ENCODE measurements at regions not wholly inside any gene's neighbourhood (a gene's known extent, or its start where the extent isn't known, plus 50 kb on each side); places are given as distances from the start of the nearest gene placed in this dataset.

DNA sequence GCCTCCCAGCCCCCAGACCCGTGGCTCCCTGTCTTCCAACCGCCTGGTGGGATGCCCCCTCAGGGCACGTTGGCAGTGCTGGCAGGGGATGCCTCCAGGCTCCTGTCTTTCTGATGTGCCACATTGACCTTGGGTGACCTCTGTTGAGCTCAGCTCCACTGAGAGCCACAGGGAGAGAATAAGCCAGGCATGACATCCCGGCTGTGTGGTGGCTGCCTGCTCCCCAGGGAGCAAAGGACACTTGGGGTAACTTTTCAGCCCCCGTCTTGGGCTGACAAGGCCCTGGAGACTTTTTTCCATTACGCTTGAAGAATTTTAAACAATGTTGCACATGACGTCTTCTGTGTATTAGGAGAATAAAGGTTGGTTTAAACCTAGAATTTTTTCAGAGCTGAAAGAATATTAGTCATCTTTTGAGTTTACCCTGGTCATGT is 246.0 kb downstream of the TSN start:
- no peak overlapping the region for H3K4me3 Mint-ChIP-seq
- H3K27ac ChIP-seq (ENCODE audit: low read depth in 1 of 2, low read length in 2 of 2), result no peak overlapping the region
- 75% methylated on average over 5 of the region's 7 CpGs for WGBS (ENCODE audit: insufficient coverage)
- H3K27me3 Mint-ChIP-seq (ENCODE audit: low read depth in 3 of 3), result peaks cover 0 to 2% (median 2%) of the 10 kb centered on the region in 3 donors
- no peaks in the 10 kb centered on the region for H3K4me1 ChIP-seq (ENCODE audit: control insufficient read depth in 1 of 2, insufficient read depth in 2 of 2, low read length in 2 of 2)
- H2AFZ ChIP-seq (ENCODE audit: insufficient read depth, low read depth, low read length, poor library complexity, severe bottlenecking), result no peak overlapping the region
- H3K4me3 ChIP-seq (replicated peaks in 1 of 3; ENCODE audit: low read depth in 2 of 3, low read length in 3 of 3), result no peak overlapping the region
- H3K27ac Mint-ChIP-seq, result no peak overlapping the region
- no peak overlapping the region for H3K4me2 ChIP-seq (replicated peaks; ENCODE audit: extremely low read depth, low read length, poor library complexity, severe bottlenecking)
- H3K36me3 ChIP-seq (replicated peaks in 1 of 2; ENCODE audit: control insufficient read depth in 1 of 2, insufficient read depth in 2 of 2, low read length in 2 of 2), result no peaks in the 10 kb centered on the region
- intact Hi-C loops (cut with micrococcal nuclease), result no loop called here
- H3K27me3 ChIP-seq (ENCODE audit: control insufficient read depth in 2 of 2, insufficient read depth in 2 of 2, low read length in 2 of 2), result no peaks in the 10 kb centered on the region
- H3K4me1 Mint-ChIP-seq, result no peaks in the 10 kb centered on the region
- H3K79me2 ChIP-seq (ENCODE audit: insufficient read depth, low read length), result no peaks in the 10 kb centered on the region
- no peaks in the 10 kb centered on the region for H3K36me3 Mint-ChIP-seq
- TF ChIP-seq, protein P1, sequence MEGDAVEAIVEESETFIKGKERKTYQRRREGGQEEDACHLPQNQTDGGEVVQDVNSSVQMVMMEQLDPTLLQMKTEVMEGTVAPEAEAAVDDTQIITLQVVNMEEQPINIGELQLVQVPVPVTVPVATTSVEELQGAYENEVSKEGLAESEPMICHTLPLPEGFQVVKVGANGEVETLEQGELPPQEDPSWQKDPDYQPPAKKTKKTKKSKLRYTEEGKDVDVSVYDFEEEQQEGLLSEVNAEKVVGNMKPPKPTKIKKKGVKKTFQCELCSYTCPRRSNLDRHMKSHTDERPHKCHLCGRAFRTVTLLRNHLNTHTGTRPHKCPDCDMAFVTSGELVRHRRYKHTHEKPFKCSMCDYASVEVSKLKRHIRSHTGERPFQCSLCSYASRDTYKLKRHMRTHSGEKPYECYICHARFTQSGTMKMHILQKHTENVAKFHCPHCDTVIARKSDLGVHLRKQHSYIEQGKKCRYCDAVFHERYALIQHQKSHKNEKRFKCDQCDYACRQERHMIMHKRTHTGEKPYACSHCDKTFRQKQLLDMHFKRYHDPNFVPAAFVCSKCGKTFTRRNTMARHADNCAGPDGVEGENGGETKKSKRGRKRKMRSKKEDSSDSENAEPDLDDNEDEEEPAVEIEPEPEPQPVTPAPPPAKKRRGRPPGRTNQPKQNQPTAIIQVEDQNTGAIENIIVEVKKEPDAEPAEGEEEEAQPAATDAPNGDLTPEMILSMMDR (IDR thresholded peaks at IDR 0.05), result no peak
- no peaks in the 10 kb centered on the region for H4K20me1 ChIP-seq (ENCODE audit: insufficient read depth, low read length)
- peaks cover 0 to 6% (median 0%) of the 10 kb centered on the region in 7 donors for H3K9me3 Mint-ChIP-seq
- H3K9ac ChIP-seq (ENCODE audit: insufficient read depth, low read length, poor library complexity, severe bottlenecking), result no peak overlapping the region
- no peak for DNase-seq
- no peaks in the 10 kb centered on the region for H3K9me3 ChIP-seq (replicated peaks in 1 of 2; ENCODE audit: control insufficient read depth in 1 of 2, insufficient read depth in 1 of 2, low read length in 2 of 2)

DNA sequence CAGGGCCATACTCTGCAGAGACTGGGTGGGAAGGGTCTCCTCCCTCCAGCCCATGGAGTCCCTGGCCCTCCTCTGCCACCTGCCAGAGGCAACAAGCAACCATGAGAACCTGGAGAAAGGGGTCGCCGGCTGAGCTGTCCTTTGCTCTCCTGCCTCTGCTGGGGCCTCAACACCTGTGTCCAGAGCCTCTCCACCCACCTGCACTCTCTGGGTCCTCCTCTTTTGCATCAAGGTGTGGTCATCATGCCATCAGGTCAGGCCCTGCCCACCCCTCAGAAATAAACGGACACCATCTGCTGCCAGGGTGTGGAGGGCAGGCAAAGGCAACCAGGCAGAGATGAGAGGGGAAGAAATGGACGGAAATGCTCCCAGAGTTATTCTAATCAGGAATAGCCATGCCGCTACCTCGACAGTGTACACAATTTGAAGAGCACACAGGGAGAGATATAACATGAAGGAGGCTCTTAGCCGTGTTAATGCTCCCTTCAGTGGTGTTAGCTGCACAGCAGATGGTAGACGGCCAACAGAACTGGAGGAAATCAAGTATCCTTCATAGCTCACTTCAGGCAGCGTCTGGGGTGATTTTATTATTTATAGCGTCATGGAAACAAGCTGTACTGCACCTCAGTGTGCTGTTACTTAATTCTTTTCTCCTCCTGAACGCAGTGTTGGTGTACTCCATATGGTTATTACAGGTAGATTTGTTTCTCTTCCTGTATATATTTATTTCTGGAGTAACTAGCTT is 247.9 kb downstream of the TSN start:
- WGBS (ENCODE audit: insufficient coverage), result 93% methylated on average over 7 of the region's 11 CpGs
- Mint-ChIP-seq H3K4me3 (no peak overlapping the region), H3K27ac (no peak overlapping the region), H3K27me3 (ENCODE audit: low read depth in 3 of 3) (peaks cover 0 to 4% (median 0%) of the 10 kb centered on the region in 3 donors), H3K4me1 (no peaks in the 10 kb centered on the region), H3K9me3 (peaks cover 0 to 6% (median 0%) of the 10 kb centered on the region in 7 donors), H3K36me3 (no peaks in the 10 kb centered on the region)
- TF ChIP-seq, protein P1 (IDR thresholded peaks at IDR 0.05), result no peak
- Histone ChIP-seq H3K4me3 (replicated peaks in 1 of 3; ENCODE audit: low read depth in 2 of 3, low read length in 3 of 3) (no peak overlapping the region), H3K4me1 (ENCODE audit: control insufficient read depth in 1 of 2, insufficient read depth in 2 of 2, low read length in 2 of 2) (no peaks in the 10 kb centered on the region), H3K27me3 (ENCODE audit: control insufficient read depth in 2 of 2, insufficient read depth in 2 of 2, low read length in 2 of 2) (no peaks in the 10 kb centered on the region), H3K4me2 (replicated peaks; ENCODE audit: extremely low read depth, low read length, poor library complexity, severe bottlenecking) (no peak overlapping the region), H2AFZ (ENCODE audit: insufficient read depth, low read depth, low read length, poor library complexity, severe bottlenecking) (no peak overlapping the region), H4K20me1 (ENCODE audit: insufficient read depth, low read length) (no peaks in the 10 kb centered on the region), H3K36me3 (replicated peaks in 1 of 2; ENCODE audit: control insufficient read depth in 1 of 2, insufficient read depth in 2 of 2, low read length in 2 of 2) (no peaks in the 10 kb centered on the region), H3K79me2 (ENCODE audit: insufficient read depth, low read length) (no peaks in the 10 kb centered on the region), H3K9ac (ENCODE audit: insufficient read depth, low read length, poor library complexity, severe bottlenecking) (no peak overlapping the region), H3K9me3 (replicated peaks in 1 of 2; ENCODE audit: control insufficient read depth in 1 of 2, insufficient read depth in 1 of 2, low read length in 2 of 2) (no peaks in the 10 kb centered on the region), H3K27ac (ENCODE audit: low read depth in 1 of 2, low read length in 2 of 2) (no peak overlapping the region)
- no peak for DNase-seq
- intact Hi-C loops (cut with micrococcal nuclease), result no loop called here
